H1 (cell line): ENCODE measurements at regions not wholly inside any gene's neighbourhood (a gene's known extent, or its start where the extent isn't known, plus 50 kb on each side); places are given as distances from the start of the nearest gene placed in this dataset.

Source experiments
- CTCF ChIA-PET: fragments of 300-600 bp; sonication (Branson Sonifier 250); formaldehyde crosslinking; loops from one replicate; lab custom pipeline; 2021; ENCODE audit not compliant: partially characterized antibody; lab: Charles Lee
- POLR2A ChIA-PET: fragments of 300-600 bp; sonication (Branson Sonifier 250); formaldehyde crosslinking; loops from one replicate; lab custom pipeline; 2021; ENCODE audit warnings: inconsistent platforms; ENCODE audit not compliant: partially characterized antibody; lab: Charles Lee
- DNase-seq, 2 experiments: peaks; one replicate each; pipeline versions ENCODE4 v3.0.0 to v3.0.0-alpha.2; 2010 to 2022; ENCODE audit warnings: low spot score in 2 of 2, low read depth in 1 of 2, mixed read lengths in 1 of 2
- FAIRE-seq: peaks from 2 replicates; lab custom pipeline; 2011; peaks lifted over from hg19 to GRCh38; lab: Jason Lieb, UNC
- H2AFZ ChIP-seq: 2 replicates; pipeline ENCODE4 v1.8.1; 2012; ENCODE audit warnings: low read length, inconsistent platforms
- H2AK5ac ChIP-seq: 2 replicates; pipeline ENCODE4 v1.6.1; 2013; ENCODE audit warnings: low read depth, low read length
- H2BK120ac ChIP-seq: replicated peaks from 2 replicates; pipeline ENCODE3; 2013; ENCODE audit warnings: low read depth, low read length, inconsistent platforms
- H2BK12ac ChIP-seq: 2 replicates; pipeline ENCODE4 v1.6.1; 2013; ENCODE audit warnings: low read depth, low read length
- H2BK15ac ChIP-seq: 2 replicates; pipeline ENCODE4 v1.6.1; 2013; ENCODE audit warnings: low read length
- H2BK20ac ChIP-seq: 2 replicates; pipeline ENCODE4 v1.6.1; 2013; ENCODE audit warnings: low read length
- H2BK5ac ChIP-seq: 2 replicates; pipeline ENCODE4 v1.6.1; 2013; ENCODE audit warnings: low read depth, low read length
- H3K14ac ChIP-seq: 2 replicates; pipeline ENCODE4 v1.6.1; 2013; ENCODE audit warnings: inconsistent platforms; ENCODE audit not compliant: insufficient read length
- H3K18ac ChIP-seq: 2 replicates; pipeline ENCODE4 v1.6.1; 2013; ENCODE audit warnings: low read length; ENCODE audit errors: extremely low read depth
- H3K23ac ChIP-seq: 2 replicates; pipeline ENCODE4 v1.6.1; 2013; ENCODE audit warnings: inconsistent platforms; ENCODE audit not compliant: insufficient read length
- H3K23me2 ChIP-seq: 2 replicates; pipeline ENCODE4 v1.6.1; 2013; ENCODE audit warnings: low read depth, low read length
- H3K27ac ChIP-seq: 2 replicates; pipeline ENCODE4 v1.6.1; 2011; ENCODE audit warnings: low read depth, low read length, inconsistent platforms
- H3K27me3 ChIP-seq, 4 experiments: replicated peaks in 1 of 4; 1 replicate in 1 of 4; 2 replicates in 3 of 4; pipeline versions ENCODE4 v1.6.1 to v1.8.1; 2011 to 2013; ENCODE audit warnings: low read length in 3 of 4, mild to moderate bottlenecking in 3 of 4, inconsistent platforms in 2 of 4, mixed read lengths in 2 of 4, moderate library complexity in 1 of 4; ENCODE audit not compliant: control insufficient read depth in 3 of 4, insufficient read depth in 3 of 4; ENCODE audit errors: extremely low read depth in 1 of 4
- H3K36me3 ChIP-seq, 4 experiments: 2 replicates each; pipeline versions ENCODE4 v1.6.1 to v1.8.1; 2011 to 2013; ENCODE audit warnings: mild to moderate bottlenecking in 4 of 4, low read length in 3 of 4, moderate library complexity in 2 of 4, control low read depth in 1 of 4, inconsistent platforms in 1 of 4; ENCODE audit not compliant: insufficient read depth in 4 of 4, control insufficient read depth in 2 of 4
- H3K4ac ChIP-seq: replicated peaks from 2 replicates; pipeline ENCODE3; 2013; ENCODE audit warnings: low read length, low read depth, mixed read lengths, inconsistent platforms; ENCODE audit not compliant: insufficient read length
- H3K4me1 ChIP-seq, 4 experiments: replicated peaks in 1 of 4; 1 replicate in 1 of 4; 2 replicates in 3 of 4; pipeline versions ENCODE4 v1.6.1 to v1.8.1; 2011 to 2013; ENCODE audit warnings: low read length in 3 of 4, inconsistent platforms in 2 of 4, mixed read lengths in 1 of 4; ENCODE audit not compliant: insufficient read depth in 4 of 4, control insufficient read depth in 3 of 4
- H3K4me2 ChIP-seq, 2 experiments: 2 replicates each; pipeline versions ENCODE4 v1.6.1 to v1.8.1; 2011 to 2013; ENCODE audit warnings: low read depth in 2 of 2, low read length in 2 of 2, control low read depth in 1 of 2, inconsistent platforms in 1 of 2, mild to moderate bottlenecking in 1 of 2; ENCODE audit not compliant: insufficient read depth in 1 of 2
- H3K4me3 ChIP-seq, 4 experiments: fragments of 200-600, 300-600 bp in 1 of 4; sonication (generic), shearing (Covaris generic), sonication (Bioruptor Twin) in 1 of 4; 2 replicates each; pipeline versions ENCODE4 v1.5.1 to v1.8.1; 2011 to 2016; ENCODE audit warnings: low read length in 4 of 4, low read depth in 3 of 4, control low read depth in 2 of 4, inconsistent platforms in 2 of 4, mild to moderate bottlenecking in 2 of 4, mixed read lengths in 1 of 4, moderate library complexity in 1 of 4; ENCODE audit not compliant: insufficient read depth in 2 of 4; ENCODE audit errors: extremely low read depth in 1 of 4
- H3K56ac ChIP-seq: replicated peaks from 2 replicates; pipeline ENCODE3; 2013; ENCODE audit warnings: low read depth, mild to moderate bottlenecking, mixed read lengths, low read length, inconsistent platforms; ENCODE audit not compliant: insufficient read length
- H3K79me1 ChIP-seq: 2 replicates; pipeline ENCODE4 v1.6.1; 2013; ENCODE audit warnings: low read depth, low read length, control low read depth
- H3K79me2 ChIP-seq, 2 experiments: 2 replicates each; pipeline versions ENCODE4 v1.6.1 to v1.8.1; 2012 to 2013; ENCODE audit warnings: low read length in 2 of 2, mild to moderate bottlenecking in 2 of 2, inconsistent platforms in 1 of 2; ENCODE audit not compliant: insufficient read depth in 2 of 2, control insufficient read depth in 1 of 2
- H3K9ac ChIP-seq, 4 experiments: replicated peaks in 1 of 4; 1 replicate in 1 of 4; 2 replicates in 3 of 4; pipeline versions ENCODE4 v1.6.1 to v1.8.1; 2011 to 2013; ENCODE audit warnings: low read depth in 3 of 4, low read length in 3 of 4, control low read depth in 2 of 4, mild to moderate bottlenecking in 2 of 4, moderate library complexity in 2 of 4, inconsistent platforms in 1 of 4; ENCODE audit errors: extremely low read depth in 1 of 4
- H3K9me3 ChIP-seq, 2 experiments: 2 replicates each; pipeline versions ENCODE4 v1.6.1 to v1.8.1; 2012 to 2013; ENCODE audit warnings: mild to moderate bottlenecking in 2 of 2, moderate library complexity in 2 of 2, control low read depth in 1 of 2, inconsistent platforms in 1 of 2, low read depth in 1 of 2, low read length in 1 of 2, mixed read lengths in 1 of 2; ENCODE audit not compliant: insufficient read depth in 2 of 2
- H4K20me1 ChIP-seq, 2 experiments: replicated peaks in 1 of 2; 2 replicates each; pipeline versions ENCODE3 to v1.8.1; 2011 to 2013; ENCODE audit warnings: inconsistent platforms in 2 of 2, low read length in 2 of 2, mild to moderate bottlenecking in 1 of 2; ENCODE audit not compliant: insufficient read depth in 2 of 2, control insufficient read depth in 1 of 2
- H4K5ac ChIP-seq: 2 replicates; pipeline ENCODE4 v1.6.1; 2013; ENCODE audit warnings: low read length, low read depth, mixed read lengths, inconsistent platforms; ENCODE audit not compliant: insufficient read length
- H4K8ac ChIP-seq: 2 replicates; pipeline ENCODE4 v1.8.0; 2013; ENCODE audit warnings: mild to moderate bottlenecking, moderate library complexity, low read length, inconsistent platforms; ENCODE audit not compliant: insufficient read depth; ENCODE audit errors: extremely low read depth
- H4K91ac ChIP-seq: replicated peaks from 2 replicates; pipeline ENCODE3; 2013; ENCODE audit warnings: low read length, mixed read lengths, inconsistent platforms; ENCODE audit not compliant: insufficient read length
- BCL11A ChIP-seq, 2 experiments: IDR thresholded peaks; one replicate each; pipeline ENCODE4 v1.6.1; 2011; ENCODE audit warnings: low read depth in 2 of 2, low read length in 2 of 2, mild to moderate bottlenecking in 2 of 2
- EP300 ChIP-seq, 2 experiments: IDR thresholded peaks; 1 replicate in 1 of 2; 2 replicates in 1 of 2; pipeline ENCODE4 v1.6.1; 2011 to 2012; ENCODE audit warnings: low read depth in 2 of 2, low read length in 2 of 2, mild to moderate bottlenecking in 2 of 2, borderline replicate concordance in 1 of 2, inconsistent platforms in 1 of 2, moderate library complexity in 1 of 2
- EZH2 ChIP-seq: fragments of 200-600 bp; sonication (generic); IDR thresholded peaks from 2 replicates; pipeline ENCODE4 v1.7.1; 2012; ENCODE audit warnings: low read depth, mild to moderate bottlenecking, moderate library complexity, low read length, inconsistent platforms; ENCODE audit not compliant: severe bottlenecking
- GABPA ChIP-seq: IDR thresholded peaks from 2 replicates; pipeline ENCODE4 v1.6.1; 2011; ENCODE audit warnings: mild to moderate bottlenecking, low read length, moderate library complexity, borderline replicate concordance; ENCODE audit not compliant: insufficient read depth
- GTF2F1 ChIP-seq: IDR thresholded peaks from 2 replicates; pipeline ENCODE4 v1.6.1; 2012; ENCODE audit warnings: low read depth, low read length, improper control_type of control experiment, borderline replicate concordance
- HDAC6 ChIP-seq: IDR thresholded peaks from one replicate; pipeline ENCODE4 v1.7.1; 2012; ENCODE audit warnings: low read depth, mild to moderate bottlenecking, inconsistent platforms, low read length, moderate library complexity
- MAFK ChIP-seq: IDR thresholded peaks from 2 replicates; pipeline ENCODE4 v1.6.1; 2012; ENCODE audit warnings: low read depth, mild to moderate bottlenecking, improper control_type of control experiment, low read length
- POU5F1 ChIP-seq: IDR thresholded peaks from 2 replicates; pipeline ENCODE4 v1.6.1; 2011; ENCODE audit warnings: low read depth, mild to moderate bottlenecking, low read length, moderate library complexity
- RAD21 ChIP-seq, 2 experiments: IDR thresholded peaks in 1 of 2; conservative IDR thresholded peaks in 1 of 2; 2 replicates each; pipeline ENCODE4 v1.6.1; 2011; ENCODE audit warnings: low read depth in 2 of 2, low read length in 2 of 2, improper control_type of control experiment in 1 of 2, inconsistent platforms in 1 of 2, mild to moderate bottlenecking in 1 of 2, moderate library complexity in 1 of 2
- SP4 ChIP-seq: IDR thresholded peaks from 2 replicates; pipeline ENCODE4 v1.6.1; 2012; ENCODE audit warnings: low read length, inconsistent platforms
- TEAD4 ChIP-seq: IDR thresholded peaks from 2 replicates; pipeline ENCODE4 v1.6.1; 2012; ENCODE audit warnings: low read depth, low read length, inconsistent platforms, mixed read lengths
- WGBS, 2 experiments: shearing (Covaris generic) in 1 of 2; methylation state at CpG; one replicate each; pipeline versions ENCODE4 v1.1.6 to v1.1.7; 2013 to 2015; ENCODE audit warnings: low lambda C conversion rate in 2 of 2, mixed read lengths in 2 of 2, inconsistent platforms in 1 of 2, low coverage in 1 of 2, missing lambda C conversion rate in 1 of 2; ENCODE audit not compliant: insufficient replicate concordance in 2 of 2, insufficient coverage in 1 of 2, insufficient read length in 1 of 2; ENCODE audit errors: extremely low coverage in 1 of 2, missing lambda C conversion rate in 1 of 2; 5-methylcytosine and 5-hydroxymethylcytosine counted together
- TF ChIP-seq, protein P1 (sequence below): IDR thresholded peaks from 2 replicates; pipeline ENCODE4 v1.6.1; 2011; ENCODE audit warnings: low read length, improper control_type of control experiment
- TF ChIP-seq, protein P2 (sequence below): IDR thresholded peaks from 2 replicates; pipeline ENCODE4 v1.6.1; 2011; ENCODE audit warnings: low read depth, mild to moderate bottlenecking, low read length; ENCODE audit not compliant: insufficient read depth

DNA sequence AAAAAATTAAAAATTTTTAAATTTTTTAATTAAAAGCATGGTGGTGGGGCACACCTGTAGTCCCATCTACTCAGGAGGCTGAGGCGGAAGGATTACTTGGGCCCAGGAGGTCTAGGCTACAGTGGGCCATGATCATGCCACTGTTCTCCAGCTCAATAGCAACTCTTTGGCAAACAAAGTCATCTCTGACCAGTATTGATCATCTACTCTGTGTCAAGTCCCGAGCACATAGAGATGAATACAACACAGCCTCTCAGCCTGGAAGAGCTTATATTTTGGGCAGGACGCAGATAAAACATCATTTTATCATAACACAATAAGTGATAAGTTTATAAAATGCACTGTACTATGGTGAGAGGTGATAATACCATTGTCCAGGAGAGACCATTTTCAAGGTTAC, 281.6 kb upstream of the GADL1 start:
- Histone ChIP-seq H3K23ac (no peak overlapping the region), H3K27me3 (no peaks in the 10 kb centered on the region), H4K91ac (no peak overlapping the region), H3K14ac (no peak overlapping the region), H2BK5ac (no peak overlapping the region), H3K9me3 (no peaks in the 10 kb centered on the region), H3K27ac (no peak overlapping the region), H3K4me2 (no peak overlapping the region), H3K36me3 (no peaks in the 10 kb centered on the region), H3K4me3 (no peak overlapping the region), H3K79me1 (no peaks in the 10 kb centered on the region), H3K56ac (no peak overlapping the region), H2AK5ac (no peak overlapping the region), H3K23me2 (no peaks in the 10 kb centered on the region), H3K79me2 (no peaks in the 10 kb centered on the region), H3K4me1 (no peaks in the 10 kb centered on the region), H4K20me1 (no peaks in the 10 kb centered on the region), H3K18ac (no peak overlapping the region), H4K8ac (no peak overlapping the region), H2BK12ac (no peak overlapping the region), H3K9ac (no peak overlapping the region), H2AFZ (no peak overlapping the region), H4K5ac (no peak overlapping the region), H2BK120ac (no peak overlapping the region), H3K4ac (no peak overlapping the region), H2BK20ac (no peak overlapping the region), H2BK15ac (no peak overlapping the region)
- DNase-seq (no peak), FAIRE-seq (no peak)
- ChIA-PET CTCF (interaction anchor here (1.3 to 1.8 kb wide), 2 partner anchors 20 to 32 kb away, joined by 4 to 5 read pairs; no protein-coding TSS in a partner anchor), POLR2A (no interaction called here)
- 90% methylated on average over 3 of the region's 3 CpGs; no CpG with 5 or more reads in 1 of the 2 experiments for WGBS, 2 experiments
- TF ChIP-seq TEAD4 (no peak), GTF2F1 (no peak), HDAC6 (no peak), RAD21 (IDR thresholded peaks at IDR 0.05 in 1 of 2, conservative IDR thresholded peaks at IDR 0.05 in 1 of 2; ENCODE audit: low read depth in 2 of 2, low read length in 2 of 2) (no peak), SP4 (no peak), EZH2 (no peak), GABPA (no peak), MAFK (no peak), EP300 (IDR thresholded peaks at IDR 0.05; ENCODE audit: borderline replicate concordance in 1 of 2, low read depth in 2 of 2, low read length in 2 of 2) (no peak), BCL11A (IDR thresholded peaks at IDR 0.05; ENCODE audit: low read depth in 2 of 2, low read length in 2 of 2) (no peak), POU5F1 (no peak)
- TF ChIP-seq, protein P1, sequence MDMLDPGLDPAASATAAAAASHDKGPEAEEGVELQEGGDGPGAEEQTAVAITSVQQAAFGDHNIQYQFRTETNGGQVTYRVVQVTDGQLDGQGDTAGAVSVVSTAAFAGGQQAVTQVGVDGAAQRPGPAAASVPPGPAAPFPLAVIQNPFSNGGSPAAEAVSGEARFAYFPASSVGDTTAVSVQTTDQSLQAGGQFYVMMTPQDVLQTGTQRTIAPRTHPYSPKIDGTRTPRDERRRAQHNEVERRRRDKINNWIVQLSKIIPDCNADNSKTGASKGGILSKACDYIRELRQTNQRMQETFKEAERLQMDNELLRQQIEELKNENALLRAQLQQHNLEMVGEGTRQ, result no peak
- TF ChIP-seq, protein P2, sequence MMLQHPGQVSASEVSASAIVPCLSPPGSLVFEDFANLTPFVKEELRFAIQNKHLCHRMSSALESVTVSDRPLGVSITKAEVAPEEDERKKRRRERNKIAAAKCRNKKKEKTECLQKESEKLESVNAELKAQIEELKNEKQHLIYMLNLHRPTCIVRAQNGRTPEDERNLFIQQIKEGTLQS, result no peak
